ENCODE measurements at regions not wholly inside any gene's neighbourhood (a gene's known extent, or its start where the extent isn't known, plus 50 kb on each side); places are given as distances from the start of the nearest gene placed in this dataset.

DNA sequence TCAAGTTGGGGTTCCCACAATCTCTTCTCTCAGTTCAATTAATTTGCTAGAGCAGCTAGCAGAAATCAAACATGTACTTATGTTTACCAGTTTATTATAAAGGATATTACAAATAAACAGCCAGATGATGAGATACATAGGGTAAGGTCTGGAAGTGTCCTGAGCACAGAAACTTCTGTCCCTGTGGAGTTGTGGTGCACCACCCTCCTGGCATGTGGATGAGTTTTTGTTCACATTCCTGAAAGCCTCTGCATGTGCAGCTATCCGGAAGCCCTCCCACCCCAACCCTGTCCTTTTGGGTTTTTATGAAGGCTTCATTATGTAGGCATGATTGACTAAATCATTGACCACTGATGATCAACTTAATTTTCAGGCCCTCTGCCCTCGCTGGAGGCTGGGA, 791.2 kb upstream of the ZNF608 start:
- no peaks in the 10 kb centered on the region for H3K4me1 ChIP-seq (ENCODE audit: control insufficient read depth, extremely low read depth, insufficient read depth, low read length)
- dilution Hi-C loops (cut with MboI; ENCODE audit: extremely low pct_ligation_motif_present, low sequenced_read_pairs): no loop called here
- BruUV-seq (replicated peaks): no TSS peak

DNA sequence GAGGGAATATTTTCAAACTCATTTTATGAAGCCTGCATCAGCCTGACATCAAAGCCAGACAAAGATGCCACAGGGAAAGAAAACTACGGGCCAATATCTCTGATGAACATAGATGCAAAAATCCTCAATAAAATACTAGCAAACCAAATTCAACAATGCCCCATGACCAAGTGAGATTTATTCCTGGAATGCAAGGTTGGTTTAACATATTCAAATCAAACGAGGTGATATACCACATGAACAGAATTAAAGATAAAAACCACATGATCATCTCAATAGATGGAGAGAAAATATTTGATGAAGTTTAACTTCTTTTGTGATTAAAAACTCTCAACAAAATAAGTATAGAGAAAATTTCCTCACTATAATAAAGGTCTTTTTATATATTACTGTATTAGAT, 792.0 kb upstream of the ZNF608 start:
- H4K20me1 ChIP-seq (replicated peaks; ENCODE audit: control insufficient read depth, extremely low read depth, insufficient read depth, low read length): no peaks in the 10 kb centered on the region
- dilution Hi-C loops (cut with MboI; ENCODE audit: extremely low pct_ligation_motif_present, low sequenced_read_pairs) (no loop called here), intact Hi-C loops (cut with micrococcal nuclease) (no loop called here)
- no peak overlapping the region for H3K9ac ChIP-seq (replicated peaks; ENCODE audit: extremely low read depth, insufficient read depth, low read length)
- no peak overlapping the region for H2AFZ ChIP-seq (ENCODE audit: low read depth, low read length)
- POLR2A ChIA-PET: no interaction called here
- no peaks in the 10 kb centered on the region for H3K36me3 ChIP-seq (ENCODE audit: control insufficient read depth in 2 of 2, extremely low read depth in 1 of 2, insufficient read depth in 2 of 2, low read length in 2 of 2)
- no peaks in the 10 kb centered on the region for H3K4me1 ChIP-seq (ENCODE audit: control insufficient read depth, extremely low read depth, insufficient read depth, low read length)
- DNase-seq (ENCODE audit: low read depth, low spot score) (no peak), FAIRE-seq (no peak)
- no TSS peak for BruUV-seq (replicated peaks)
- no peaks in the 10 kb centered on the region for H3K27me3 ChIP-seq (ENCODE audit: control insufficient read depth in 2 of 2, insufficient read depth in 2 of 2, low read length in 2 of 2)
- no peaks in the 10 kb centered on the region for H3K9me1 ChIP-seq (replicated peaks; ENCODE audit: control insufficient read depth, extremely low read depth, insufficient read depth, low read length)
- CTCF ChIA-PET: no interaction called here
- H3K79me2 ChIP-seq (ENCODE audit: control insufficient read depth, insufficient read depth, low read length): no peaks in the 10 kb centered on the region
- no peak overlapping the region for H3K4me2 ChIP-seq (ENCODE audit: insufficient read depth, low read length)
- no peak overlapping the region for H3K27ac ChIP-seq (ENCODE audit: insufficient read depth, low read depth, low read length)
- no peak overlapping the region for H3K4me3 ChIP-seq (replicated peaks in 1 of 3; ENCODE audit: insufficient read depth in 1 of 3, low read depth in 1 of 3, low read length in 3 of 3)
- no peaks in the 10 kb centered on the region for H3K9me3 ChIP-seq (replicated peaks; ENCODE audit: control insufficient read depth, insufficient read depth, low read length)
- TF ChIP-seq EZH2 (IDR thresholded peaks at IDR 0.05; ENCODE audit: borderline replicate concordance, low read depth, low read length, severe bottlenecking) (no peak), FOS (IDR thresholded peaks at IDR 0.05; ENCODE audit: borderline replicate concordance, insufficient read depth, low read length) (no peak), POLR2A (IDR thresholded peaks at IDR 0.05; ENCODE audit: low read depth, low read length) (no peak), MYC (IDR thresholded peaks at IDR 0.05; ENCODE audit: low read depth, low read length) (no peak), POLR2AphosphoS5 (IDR thresholded peaks at IDR 0.05; ENCODE audit: insufficient read depth, low read depth, low read length) (no peak)

More for the DNA sequence above, 791.2 kb upstream of the ZNF608 start:
- TF ChIP-seq, protein P1, sequence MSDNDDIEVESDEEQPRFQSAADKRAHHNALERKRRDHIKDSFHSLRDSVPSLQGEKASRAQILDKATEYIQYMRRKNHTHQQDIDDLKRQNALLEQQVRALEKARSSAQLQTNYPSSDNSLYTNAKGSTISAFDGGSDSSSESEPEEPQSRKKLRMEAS (IDR thresholded peaks at IDR 0.05; ENCODE audit: insufficient read depth, insufficient read length): no peak
- no peak for TF ChIP-seq FOS (IDR thresholded peaks at IDR 0.05; ENCODE audit: borderline replicate concordance, insufficient read depth, low read length)
- TF ChIP-seq, protein P2, sequence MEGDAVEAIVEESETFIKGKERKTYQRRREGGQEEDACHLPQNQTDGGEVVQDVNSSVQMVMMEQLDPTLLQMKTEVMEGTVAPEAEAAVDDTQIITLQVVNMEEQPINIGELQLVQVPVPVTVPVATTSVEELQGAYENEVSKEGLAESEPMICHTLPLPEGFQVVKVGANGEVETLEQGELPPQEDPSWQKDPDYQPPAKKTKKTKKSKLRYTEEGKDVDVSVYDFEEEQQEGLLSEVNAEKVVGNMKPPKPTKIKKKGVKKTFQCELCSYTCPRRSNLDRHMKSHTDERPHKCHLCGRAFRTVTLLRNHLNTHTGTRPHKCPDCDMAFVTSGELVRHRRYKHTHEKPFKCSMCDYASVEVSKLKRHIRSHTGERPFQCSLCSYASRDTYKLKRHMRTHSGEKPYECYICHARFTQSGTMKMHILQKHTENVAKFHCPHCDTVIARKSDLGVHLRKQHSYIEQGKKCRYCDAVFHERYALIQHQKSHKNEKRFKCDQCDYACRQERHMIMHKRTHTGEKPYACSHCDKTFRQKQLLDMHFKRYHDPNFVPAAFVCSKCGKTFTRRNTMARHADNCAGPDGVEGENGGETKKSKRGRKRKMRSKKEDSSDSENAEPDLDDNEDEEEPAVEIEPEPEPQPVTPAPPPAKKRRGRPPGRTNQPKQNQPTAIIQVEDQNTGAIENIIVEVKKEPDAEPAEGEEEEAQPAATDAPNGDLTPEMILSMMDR (IDR thresholded peaks at IDR 0.05; ENCODE audit: extremely low read depth in 1 of 2, insufficient read depth in 1 of 2, low read depth in 1 of 2, low read length in 2 of 2): no peak
- TF ChIP-seq MYC (IDR thresholded peaks at IDR 0.05; ENCODE audit: low read depth, low read length): no peak
- TF ChIP-seq POLR2AphosphoS5 (IDR thresholded peaks at IDR 0.05; ENCODE audit: insufficient read depth, low read depth, low read length): no peak
- no peak for TF ChIP-seq JUN (IDR thresholded peaks at IDR 0.05; ENCODE audit: borderline replicate concordance, insufficient read depth, insufficient read length, low read depth)
- no peak for TF ChIP-seq EZH2 (IDR thresholded peaks at IDR 0.05; ENCODE audit: borderline replicate concordance, low read depth, low read length, severe bottlenecking)
- no peak for TF ChIP-seq POLR2A (IDR thresholded peaks at IDR 0.05; ENCODE audit: low read depth, low read length)
- no peak overlapping the region for H3K4me3 ChIP-seq (replicated peaks in 1 of 3; ENCODE audit: insufficient read depth in 1 of 3, low read depth in 1 of 3, low read length in 3 of 3)
- H2AFZ ChIP-seq (ENCODE audit: low read depth, low read length): no peak overlapping the region
- no peak overlapping the region for H3K9ac ChIP-seq (replicated peaks; ENCODE audit: extremely low read depth, insufficient read depth, low read length)
- FAIRE-seq (no peak), DNase-seq (ENCODE audit: low read depth, low spot score) (no peak)
- no peaks in the 10 kb centered on the region for H3K79me2 ChIP-seq (ENCODE audit: control insufficient read depth, insufficient read depth, low read length)
- H3K27ac ChIP-seq (ENCODE audit: insufficient read depth, low read depth, low read length): no peak overlapping the region
- intact Hi-C loops (cut with micrococcal nuclease): no loop called here
- H3K4me2 ChIP-seq (ENCODE audit: insufficient read depth, low read length): no peak overlapping the region
- no peaks in the 10 kb centered on the region for H3K9me3 ChIP-seq (replicated peaks; ENCODE audit: control insufficient read depth, insufficient read depth, low read length)
- no peaks in the 10 kb centered on the region for H3K9me1 ChIP-seq (replicated peaks; ENCODE audit: control insufficient read depth, extremely low read depth, insufficient read depth, low read length)
- H4K20me1 ChIP-seq (replicated peaks; ENCODE audit: control insufficient read depth, extremely low read depth, insufficient read depth, low read length): no peaks in the 10 kb centered on the region
- CTCF ChIA-PET: no interaction called here
- POLR2A ChIA-PET: no interaction called here
- no peaks in the 10 kb centered on the region for H3K27me3 ChIP-seq (ENCODE audit: control insufficient read depth in 2 of 2, insufficient read depth in 2 of 2, low read length in 2 of 2)
- no peaks in the 10 kb centered on the region for H3K36me3 ChIP-seq (ENCODE audit: control insufficient read depth in 2 of 2, extremely low read depth in 1 of 2, insufficient read depth in 2 of 2, low read length in 2 of 2)

Measured in endothelial cell of umbilical vein (primary cell).